ENCODE measurements at regions not wholly inside any gene's neighbourhood (a gene's known extent, or its start where the extent isn't known, plus 50 kb on each side); places are given as distances from the start of the nearest gene placed in this dataset.

GRCh38 chr10:43985941-43986340, 337.3 kb upstream of the ZNF32 start:
- no peak for DNase-seq

GRCh38 chr10:43983856-43984271, 335.2 kb upstream of the ZNF32 start:
- no peak for DNase-seq

- no peak for DNase-seq
Measured at GRCh38 chr10:43983405-43983804, 334.7 kb upstream of the ZNF32 start.

GRCh38 chr10:43982250-43982649, 333.6 kb upstream of the ZNF32 start:
- no peak for DNase-seq

GRCh38 chr10:43981696-43982095, 333.0 kb upstream of the ZNF32 start:
- no peak for DNase-seq

GRCh38 chr10:43981232-43981631, 332.6 kb upstream of the ZNF32 start:
- DNase-seq, result peak; percentile 83

- no peak for DNase-seq
Measured at GRCh38 chr10:43980715-43981114, 332.0 kb upstream of the ZNF32 start.

- peak; percentile 18 for DNase-seq
Measured at GRCh38 chr10:43980313-43980712, 331.6 kb upstream of the ZNF32 start.

- no peak for DNase-seq
Measured at GRCh38 chr10:43979551-43979950, 330.9 kb upstream of the ZNF32 start.

GRCh38 chr10:43978936-43979335, 330.3 kb upstream of the ZNF32 start:
- DNase-seq, result no peak

GRCh38 chr10:43978091-43978490, 329.4 kb upstream of the ZNF32 start:
- DNase-seq, result peak; percentile 41

- no peak for DNase-seq
Measured at GRCh38 chr10:43976292-43976691, 327.6 kb upstream of the ZNF32 start.

GRCh38 chr10:43973801-43974200, 325.1 kb upstream of the ZNF32 start:
- DNase-seq, result no peak

GRCh38 chr10:43972976-43973647, 324.4 kb upstream of the ZNF32 start:
- DNase-seq, result no peak

GRCh38 chr10:43971981-43972380, 323.3 kb upstream of the ZNF32 start:
- no peak for DNase-seq

GRCh38 chr10:43971306-43971705, 322.6 kb upstream of the ZNF32 start:
- no peak for DNase-seq

- no peak for DNase-seq
Measured at GRCh38 chr10:43970717-43971116, 322.0 kb upstream of the ZNF32 start.

GRCh38 chr10:43970018-43970698, 321.5 kb upstream of the ZNF32 start:
- no peak for DNase-seq

GRCh38 chr10:43969506-43969905, 320.8 kb upstream of the ZNF32 start:
- DNase-seq, result no peak

GRCh38 chr10:43968961-43969360, 320.3 kb upstream of the ZNF32 start:
- DNase-seq, result no peak

- no peak for DNase-seq
Measured at GRCh38 chr10:43968076-43968475, 319.4 kb upstream of the ZNF32 start.

GRCh38 chr10:43966571-43966965, 317.9 kb upstream of the ZNF32 start:
- no peak for DNase-seq

GRCh38 chr10:43965918-43966570, 317.4 kb upstream of the ZNF32 start:
- no peak for DNase-seq

All from inflammatory macrophage treated with lipopolysaccharide for 4 hours (primary cell).